ENCODE measurements at regions not wholly inside any gene's neighbourhood (a gene's known extent, or its start where the extent isn't known, plus 50 kb on each side); places are given as distances from the start of the nearest gene placed in this dataset.

DNA sequence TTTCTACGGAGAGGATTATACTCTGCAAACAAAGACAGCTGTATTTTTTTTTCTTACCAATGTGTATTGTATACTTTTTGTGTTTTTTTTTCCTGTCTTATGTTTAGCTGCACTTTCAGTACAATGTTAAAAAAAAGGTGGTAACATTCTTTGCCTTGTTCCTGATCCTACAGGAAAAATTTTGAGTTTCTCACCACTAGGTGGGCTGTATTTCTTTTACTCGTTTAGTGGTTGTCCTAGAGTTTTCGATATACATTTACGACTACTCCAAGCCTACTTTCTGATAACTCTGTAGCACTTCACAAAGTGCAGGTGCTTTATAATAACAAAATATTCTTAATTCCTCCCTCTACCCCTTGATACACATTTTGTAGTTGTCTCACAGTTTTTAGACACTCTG is 652.2 kb downstream of the UQCRFS1 start:
- ATAC-seq (ENCODE audit: low read depth) (no peak), DNase-seq (ENCODE audit: low spot score) (no peak)
- H3K27ac ChIP-seq (ENCODE audit: poor library complexity, severe bottlenecking): no peak overlapping the region
- H3K4me1 ChIP-seq (ENCODE audit: insufficient read depth, poor library complexity, severe bottlenecking): no peaks in the 10 kb centered on the region
- no peaks in the 10 kb centered on the region for H3K9me3 ChIP-seq (ENCODE audit: severe bottlenecking)
- no peak overlapping the region for H3K4me3 ChIP-seq (ENCODE audit: severe bottlenecking)
- peak; percentile 10 for TF ChIP-seq CTCF (IDR thresholded peaks at IDR 0.05; ENCODE audit: poor library complexity, severe bottlenecking)
- no peaks in the 10 kb centered on the region for H3K27me3 ChIP-seq (ENCODE audit: insufficient read depth, poor library complexity, severe bottlenecking)
- no peaks in the 10 kb centered on the region for H3K36me3 ChIP-seq (ENCODE audit: low read depth)

- no peak for TF ChIP-seq CTCF (IDR thresholded peaks at IDR 0.05; ENCODE audit: poor library complexity, severe bottlenecking)
- no peaks in the 10 kb centered on the region for H3K36me3 ChIP-seq (ENCODE audit: low read depth)
- peaks cover 1% of the 10 kb centered on the region for H3K9me3 ChIP-seq (ENCODE audit: severe bottlenecking)
- no peak for ATAC-seq (ENCODE audit: low read depth)
- no peaks in the 10 kb centered on the region for H3K27me3 ChIP-seq (ENCODE audit: insufficient read depth, poor library complexity, severe bottlenecking)
- no peaks in the 10 kb centered on the region for H3K4me1 ChIP-seq (ENCODE audit: insufficient read depth, poor library complexity, severe bottlenecking)
- H3K4me3 ChIP-seq (ENCODE audit: severe bottlenecking): no peak overlapping the region
- H3K27ac ChIP-seq (ENCODE audit: poor library complexity, severe bottlenecking): no peak overlapping the region
- no peak for DNase-seq (ENCODE audit: low spot score)
These were observed 654.2 kb downstream of the UQCRFS1 start for GRCh38 chr19:28558783-28559182.

- ATAC-seq (ENCODE audit: low read depth): no peak
- no peaks in the 10 kb centered on the region for H3K27me3 ChIP-seq (ENCODE audit: insufficient read depth, poor library complexity, severe bottlenecking)
These were observed 656.6 kb downstream of the UQCRFS1 start for GRCh38 chr19:28556371-28556770.

DNA sequence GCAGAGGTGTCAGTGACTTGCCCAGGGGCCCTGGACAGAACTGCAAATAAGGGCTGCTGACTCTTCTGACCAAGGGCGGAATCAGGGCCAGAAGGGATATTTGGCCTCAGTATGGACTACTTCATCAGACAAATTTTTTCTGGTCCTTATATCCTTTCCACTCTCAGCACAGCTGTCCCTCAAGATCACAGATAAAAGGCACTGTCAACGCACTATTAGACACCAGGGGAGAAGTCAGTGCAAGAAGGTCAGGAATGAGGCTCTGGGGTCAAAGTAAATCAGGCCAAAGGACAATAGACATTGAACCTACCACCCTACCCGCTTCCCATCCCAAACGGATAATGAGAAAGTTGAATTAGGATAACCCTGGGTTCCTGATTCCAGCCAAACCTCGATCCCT is 657.6 kb downstream of the UQCRFS1 start:
- ATAC-seq (ENCODE audit: low read depth) (no peak), DNase-seq (ENCODE audit: low spot score) (no peak)
- Histone ChIP-seq H3K27me3 (ENCODE audit: insufficient read depth, poor library complexity, severe bottlenecking) (no peaks in the 10 kb centered on the region), H3K4me3 (ENCODE audit: severe bottlenecking) (no peak overlapping the region), H3K4me1 (ENCODE audit: insufficient read depth, poor library complexity, severe bottlenecking) (no peaks in the 10 kb centered on the region), H3K9me3 (ENCODE audit: severe bottlenecking) (peaks cover 1% of the 10 kb centered on the region), H3K27ac (ENCODE audit: poor library complexity, severe bottlenecking) (no peak overlapping the region), H3K36me3 (ENCODE audit: low read depth) (no peaks in the 10 kb centered on the region)
- no peak for TF ChIP-seq CTCF (IDR thresholded peaks at IDR 0.05; ENCODE audit: poor library complexity, severe bottlenecking)

More at GRCh38 chr19:28556371-28556770, 656.6 kb downstream of the UQCRFS1 start:
- no peak for TF ChIP-seq CTCF (IDR thresholded peaks at IDR 0.05; ENCODE audit: poor library complexity, severe bottlenecking)
- Histone ChIP-seq H3K4me1 (ENCODE audit: insufficient read depth, poor library complexity, severe bottlenecking) (no peaks in the 10 kb centered on the region), H3K4me3 (ENCODE audit: severe bottlenecking) (no peak overlapping the region), H3K27ac (ENCODE audit: poor library complexity, severe bottlenecking) (no peak overlapping the region), H3K36me3 (ENCODE audit: low read depth) (no peaks in the 10 kb centered on the region), H3K9me3 (ENCODE audit: severe bottlenecking) (peaks cover 1% of the 10 kb centered on the region)
- no peak for DNase-seq (ENCODE audit: low spot score)

- Histone ChIP-seq H3K4me1 (ENCODE audit: insufficient read depth, poor library complexity, severe bottlenecking) (no peaks in the 10 kb centered on the region), H3K36me3 (ENCODE audit: low read depth) (no peaks in the 10 kb centered on the region), H3K27ac (ENCODE audit: poor library complexity, severe bottlenecking) (no peak overlapping the region), H3K9me3 (ENCODE audit: severe bottlenecking) (peaks cover 1% of the 10 kb centered on the region), H3K4me3 (ENCODE audit: severe bottlenecking) (no peak overlapping the region), H3K27me3 (ENCODE audit: insufficient read depth, poor library complexity, severe bottlenecking) (no peaks in the 10 kb centered on the region)
- TF ChIP-seq CTCF (IDR thresholded peaks at IDR 0.05; ENCODE audit: poor library complexity, severe bottlenecking): no peak
- DNase-seq (ENCODE audit: low spot score): no peak
- ATAC-seq (ENCODE audit: low read depth): no peak
These were observed 658.4 kb downstream of the UQCRFS1 start for GRCh38 chr19:28554321-28555091.
